Mucosa of gallbladder (tissue), 1 donor: ENCODE measurements at regions not wholly inside any gene's neighbourhood (a gene's known extent, or its start where the extent isn't known, plus 50 kb on each side); places are given as distances from the start of the nearest gene placed in this dataset.
"Not testable (repeated sequence)": the region's sequence is repeated elsewhere in the genome, so short reads cannot be mapped to it uniquely, and the experiment has no call there.

ENCODE experiments used
- DNase-seq: peaks from one replicate; pipeline ENCODE4 v3.0.0-alpha.2; 2020; ENCODE audit warnings: low spot score
- donor health status: DM: no; HTN: no; CAD: no.

DNA sequence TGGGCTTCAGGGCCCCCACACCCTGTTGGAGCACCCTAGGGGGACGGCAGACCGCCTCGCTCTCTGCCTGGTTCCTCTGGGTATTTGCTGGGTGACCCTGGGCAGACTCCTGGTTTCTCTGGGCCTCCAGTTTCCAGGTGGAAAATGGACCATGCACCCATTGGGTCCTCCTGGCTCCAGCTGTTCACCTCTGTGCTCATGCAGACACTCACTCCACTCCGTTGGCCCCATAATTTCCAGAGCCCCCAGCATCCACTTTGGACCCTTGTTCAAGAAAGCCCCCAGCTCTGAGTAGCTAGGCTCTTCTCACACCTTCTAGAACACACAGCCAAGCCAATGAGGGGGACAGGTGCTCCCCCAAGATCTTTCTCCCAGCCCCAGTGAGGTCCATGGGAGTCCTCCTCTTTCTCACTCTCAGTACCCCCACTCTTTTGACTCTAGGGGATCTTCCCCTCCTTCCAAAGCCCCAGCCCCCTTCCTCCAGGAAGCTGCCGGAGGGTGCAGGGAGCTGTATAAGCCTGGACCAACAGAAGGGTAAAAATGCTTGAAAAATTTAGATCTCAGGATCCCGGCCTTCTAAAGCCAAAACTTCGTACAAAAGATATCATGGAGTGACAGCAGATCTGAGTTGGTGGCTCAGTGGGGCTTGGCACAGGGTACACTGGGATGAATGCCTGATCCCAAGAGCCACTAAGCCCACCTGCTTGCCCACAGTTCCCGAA lies 174.8 kb upstream of the RTL1 start:
- DNase-seq = no peak

DNA sequence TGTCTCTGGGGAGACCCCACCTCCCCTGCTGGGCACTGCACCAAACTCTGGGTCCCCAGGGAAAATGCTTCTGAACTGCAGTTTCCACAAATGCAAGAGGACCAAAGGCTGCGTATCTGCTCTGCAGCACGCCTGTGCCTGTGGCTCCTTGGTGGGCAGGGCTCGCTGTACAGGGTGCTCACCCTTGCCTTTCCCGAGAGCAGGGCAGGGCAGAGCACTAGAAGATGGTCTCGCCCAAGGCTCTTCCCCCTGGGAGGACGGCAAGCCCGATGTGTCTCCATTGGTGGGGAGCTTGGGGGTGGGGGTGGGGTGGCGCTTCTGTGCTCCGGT lies 175.3 kb upstream of the RTL1 start:
- no peak for DNase-seq

DNA sequence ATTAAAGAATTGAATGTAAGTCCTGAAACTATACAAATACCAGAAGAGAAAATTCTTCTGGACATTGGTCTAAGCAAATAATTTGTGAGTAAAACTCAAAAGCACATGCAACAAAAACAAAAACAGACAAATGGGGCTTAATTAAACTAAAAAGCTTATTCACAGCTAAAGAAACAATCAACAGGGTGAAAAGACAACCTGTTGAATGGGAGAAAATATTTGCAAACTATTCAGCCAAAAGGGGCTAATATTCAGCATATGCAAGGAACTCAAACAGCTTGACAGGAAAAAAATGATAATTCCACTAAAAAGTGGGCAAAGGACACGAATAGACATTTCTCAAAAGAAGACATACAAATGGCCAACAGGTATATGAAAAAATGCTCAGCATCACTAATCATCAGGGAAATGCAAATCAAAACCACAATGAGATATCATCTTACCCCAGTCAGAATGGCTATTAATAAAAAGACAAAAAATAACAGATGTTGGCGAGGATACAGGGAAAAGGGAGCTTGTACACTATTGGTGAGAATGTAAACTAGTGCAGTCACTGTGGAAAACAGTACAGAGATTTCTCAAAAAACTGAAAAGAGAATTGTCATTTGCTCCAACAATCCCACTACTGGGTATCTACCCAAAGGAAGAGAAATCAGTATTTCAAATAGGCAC lies 177.5 kb upstream of the RTL1 start:
- no peak for DNase-seq

DNA sequence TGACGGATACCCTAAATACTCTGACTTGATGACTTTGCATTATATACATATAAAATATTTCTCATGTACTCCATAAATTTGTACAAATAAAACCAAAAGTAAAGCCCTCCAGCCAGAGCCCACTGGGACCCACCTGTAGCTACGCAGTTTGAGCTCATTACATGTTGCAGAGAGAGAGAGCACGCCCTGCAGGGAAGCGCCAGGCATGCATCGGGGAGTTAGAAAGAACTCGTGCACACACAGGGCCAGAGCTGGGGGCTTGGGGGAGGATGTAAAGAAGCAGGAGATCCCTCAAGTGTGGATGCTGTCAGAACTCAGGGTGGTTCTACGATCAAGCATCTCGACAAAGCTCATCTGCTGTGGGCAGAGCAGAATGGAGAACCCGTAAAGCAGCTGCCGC lies 178.5 kb upstream of the RTL1 start:
- no peak for DNase-seq

DNA sequence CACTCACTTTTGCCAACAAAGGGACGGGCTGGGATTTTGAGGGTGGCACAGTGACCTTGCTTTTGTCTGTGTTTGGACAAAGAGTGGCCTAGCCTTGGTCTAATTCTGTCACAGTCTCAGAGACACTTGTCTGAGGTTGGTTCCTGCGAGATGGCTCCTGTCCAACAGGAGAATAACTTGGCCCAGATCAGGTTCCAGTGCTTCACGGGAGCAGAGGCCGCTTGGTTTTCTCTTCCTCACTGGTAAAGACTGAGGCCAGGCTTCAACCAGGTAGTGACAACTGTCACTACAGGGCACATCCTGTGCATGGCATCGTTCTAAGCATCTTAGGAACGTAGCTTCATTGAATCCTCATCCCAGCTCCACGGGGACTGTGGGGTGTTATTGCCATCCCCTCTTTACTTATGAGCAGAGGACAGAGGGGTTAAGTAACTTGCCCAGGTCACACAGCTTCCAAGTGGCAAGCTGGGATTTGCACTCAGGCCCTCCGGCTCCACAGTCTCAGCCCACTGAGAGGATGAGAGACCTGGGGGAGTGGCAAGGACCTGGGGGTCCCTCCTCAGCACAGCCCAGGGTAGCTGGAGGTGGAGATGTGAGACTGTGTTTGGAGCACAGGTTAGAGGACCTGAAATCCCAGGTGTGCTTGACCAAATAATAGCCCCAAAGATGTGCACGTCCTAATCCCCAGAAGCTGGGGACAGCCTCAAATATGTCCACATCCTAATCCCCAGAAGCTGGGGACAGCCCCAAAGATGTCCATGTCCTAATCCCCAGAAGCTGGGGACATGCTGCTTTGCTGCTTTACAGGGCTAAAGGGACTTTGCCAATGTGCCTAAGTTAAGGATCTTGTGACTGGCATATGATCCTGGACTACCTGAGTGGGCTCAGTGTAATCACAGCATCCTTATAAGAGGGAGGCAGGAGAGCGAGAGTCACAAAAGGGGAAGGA lies 179.2 kb upstream of the RTL1 start:
- DNase-seq = no peak

DNA sequence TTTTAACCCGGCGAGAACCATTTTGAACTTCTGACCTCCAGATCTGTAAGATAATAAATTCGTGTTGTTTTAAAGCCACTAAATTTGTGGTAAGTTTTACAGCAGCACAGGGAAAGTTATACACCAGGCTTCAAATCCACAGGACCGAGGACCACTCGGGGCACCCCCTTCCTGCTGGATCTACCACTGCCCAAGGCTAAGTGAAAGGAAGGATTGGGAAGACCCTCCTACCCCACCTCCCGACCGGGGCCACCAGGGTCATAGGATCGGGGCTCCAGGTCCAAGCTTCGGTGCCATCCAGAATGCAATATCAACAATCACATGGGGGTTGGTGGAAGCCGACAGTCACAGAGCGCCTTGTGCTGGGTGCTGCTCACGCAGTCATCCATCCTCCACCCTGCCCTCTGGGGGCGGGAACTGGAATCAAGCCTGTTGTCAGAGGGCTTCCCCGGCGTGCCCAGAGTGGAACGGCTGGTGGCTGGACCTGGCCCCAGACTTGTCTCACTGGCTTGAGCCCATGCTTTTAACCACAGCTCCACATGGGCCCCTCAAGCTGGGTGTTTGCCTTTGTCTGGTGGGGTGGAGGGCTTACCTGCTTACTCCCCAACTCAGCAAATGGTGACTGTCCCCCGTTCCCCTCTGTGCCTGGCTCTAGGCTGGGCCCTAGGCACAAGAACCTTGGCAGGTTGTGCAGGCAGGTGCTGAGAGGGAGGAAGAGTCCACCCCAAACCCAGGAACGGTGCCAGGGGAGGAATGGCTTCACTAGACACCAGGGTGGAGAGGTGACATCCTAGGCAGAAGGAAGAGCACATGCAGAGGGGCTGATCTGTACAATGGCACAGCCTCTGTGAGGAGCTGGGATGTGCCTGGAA lies 180.3 kb upstream of the RTL1 start:
- DNase-seq = peak; percentile 10

- DNase-seq = no peak
Measured at GRCh38 chr14:101084436-101084826, 180.9 kb upstream of the RTL1 start.

DNA sequence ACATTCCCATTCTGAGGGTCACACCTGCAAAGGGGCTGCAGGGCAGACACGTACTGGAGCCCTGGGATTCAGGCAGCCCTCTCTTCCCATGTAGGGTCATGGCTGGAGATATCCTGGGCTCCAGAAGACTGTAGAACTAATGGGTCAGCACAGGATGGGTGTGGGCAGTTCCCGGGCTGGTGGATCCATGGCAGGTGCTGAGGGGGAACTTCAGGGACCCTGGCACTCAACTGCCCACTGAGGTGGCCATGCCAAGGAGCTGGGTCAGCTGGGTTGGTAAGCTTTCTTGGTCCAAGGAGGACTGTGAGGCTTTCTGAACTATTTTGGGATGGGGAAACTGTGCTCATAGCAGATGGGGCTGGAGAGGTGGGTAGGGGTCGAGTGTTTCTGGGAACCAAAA lies 183.4 kb upstream of the RTL1 start:
- no peak for DNase-seq

DNA sequence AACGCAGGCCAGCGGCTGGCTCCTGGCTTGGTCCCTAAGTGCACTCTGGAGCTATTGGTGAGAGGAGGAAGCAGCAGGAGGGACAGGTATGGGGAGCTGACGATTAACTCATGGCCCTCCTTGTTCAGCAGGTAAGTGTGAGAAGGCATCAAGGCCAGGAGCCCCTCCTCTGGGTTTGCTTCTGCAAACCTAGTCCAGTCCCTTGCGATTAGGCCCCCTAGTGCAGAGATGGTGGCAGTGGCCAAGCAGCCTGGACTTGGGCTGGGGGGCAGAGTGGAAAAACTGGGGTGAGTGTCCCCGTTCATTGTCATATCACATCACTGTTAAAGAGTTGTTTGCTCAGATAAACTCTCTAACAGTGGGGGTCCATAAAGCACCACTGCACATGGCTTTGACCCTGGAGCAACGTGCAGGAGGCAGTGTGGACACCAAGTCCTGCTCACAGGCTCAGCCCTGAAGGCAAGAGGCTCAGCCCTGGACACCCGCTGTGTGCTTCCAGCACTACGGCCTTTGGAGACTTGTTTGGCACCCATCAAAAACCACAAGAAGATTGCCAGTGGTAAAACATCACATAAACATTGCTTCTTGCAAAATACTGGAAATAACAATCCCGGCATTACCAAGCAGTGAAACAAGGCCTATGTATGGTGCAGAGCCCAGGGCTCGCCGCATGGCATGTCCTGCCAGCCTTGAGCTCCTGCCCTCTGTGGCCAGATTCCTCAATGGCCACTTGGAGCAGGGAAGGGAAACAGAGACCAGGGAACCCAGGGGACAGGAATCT lies 184.3 kb upstream of the RTL1 start:
- peak; percentile 9 for DNase-seq

DNA sequence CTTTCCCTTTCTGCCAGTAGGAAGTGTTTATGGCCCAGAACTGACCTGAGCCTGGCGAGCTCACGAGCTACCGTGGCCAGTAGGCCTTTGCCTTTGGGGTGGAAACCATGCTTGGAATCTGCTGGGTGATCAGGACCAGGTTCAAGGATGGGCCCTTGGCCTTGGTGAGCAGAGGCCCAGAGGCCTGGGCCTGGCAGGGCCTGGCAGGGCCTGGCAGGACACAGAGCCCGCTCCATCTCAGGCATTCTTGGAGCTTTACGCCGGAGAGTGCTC lies 184.8 kb upstream of the RTL1 start:
- DNase-seq = no peak

DNA sequence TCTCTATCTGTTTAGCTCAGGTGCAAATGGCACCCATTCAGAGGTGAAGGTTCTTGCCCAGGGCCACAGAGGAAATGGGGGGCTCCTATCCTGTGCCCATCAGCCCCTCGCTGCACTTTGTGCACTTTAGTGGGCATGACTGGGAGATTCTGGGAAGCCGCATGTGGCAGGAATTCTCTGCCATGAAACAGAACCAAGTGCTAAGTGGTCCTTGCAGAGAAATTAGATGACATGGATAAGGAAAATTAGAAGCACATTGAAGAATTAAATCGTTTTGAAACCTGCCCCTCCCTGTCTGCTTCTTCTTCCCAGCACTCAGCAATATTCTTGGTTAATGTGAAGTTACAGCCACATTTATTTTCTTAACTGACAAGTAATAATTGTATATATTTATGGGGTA lies 185.2 kb upstream of the RTL1 start:
- DNase-seq = no peak

DNA sequence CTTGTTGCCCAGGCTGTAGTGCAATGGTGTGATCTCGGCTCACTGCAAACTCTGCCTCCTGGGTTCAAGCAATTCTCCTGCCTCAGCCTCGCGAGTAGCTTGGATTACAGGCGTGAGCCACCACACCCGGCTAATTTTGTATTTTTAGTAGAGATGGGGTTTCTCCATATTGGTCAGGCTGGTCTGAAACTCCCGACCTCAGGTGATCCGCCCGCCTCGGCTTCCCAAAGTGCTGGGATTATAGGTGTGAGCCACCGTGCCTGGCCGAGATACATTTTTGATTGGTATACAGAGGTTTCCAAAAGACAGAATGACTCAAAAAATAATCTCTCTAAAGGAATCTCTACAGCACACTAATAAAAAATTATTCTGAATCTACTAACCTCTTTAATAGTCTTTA lies 187.0 kb upstream of the RTL1 start:
- DNase-seq = not testable (repeated sequence)

DNA sequence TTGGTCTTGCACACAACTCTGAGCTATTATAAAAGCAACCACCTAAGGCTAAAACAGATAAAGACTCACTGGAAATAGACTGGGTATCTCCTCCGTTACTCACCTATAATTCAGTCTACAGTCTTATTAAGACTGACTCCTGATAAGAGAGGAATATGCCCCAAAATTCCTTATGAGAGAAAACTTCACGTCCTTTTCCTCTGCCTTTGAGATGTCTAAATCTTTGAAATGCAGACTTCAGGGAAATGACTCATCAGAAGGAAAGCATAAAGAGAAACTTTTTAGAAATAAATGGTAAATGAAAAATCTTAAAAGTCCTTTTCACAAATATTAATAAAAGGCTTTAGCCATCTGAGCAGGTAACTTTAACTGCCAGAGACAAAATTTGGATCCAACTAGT lies 187.5 kb upstream of the RTL1 start:
- DNase-seq = no peak

GRCh38 chr14:101094916-101095315 lies 191.4 kb upstream of the RTL1 start:
- DNase-seq = not testable (repeated sequence)

DNA sequence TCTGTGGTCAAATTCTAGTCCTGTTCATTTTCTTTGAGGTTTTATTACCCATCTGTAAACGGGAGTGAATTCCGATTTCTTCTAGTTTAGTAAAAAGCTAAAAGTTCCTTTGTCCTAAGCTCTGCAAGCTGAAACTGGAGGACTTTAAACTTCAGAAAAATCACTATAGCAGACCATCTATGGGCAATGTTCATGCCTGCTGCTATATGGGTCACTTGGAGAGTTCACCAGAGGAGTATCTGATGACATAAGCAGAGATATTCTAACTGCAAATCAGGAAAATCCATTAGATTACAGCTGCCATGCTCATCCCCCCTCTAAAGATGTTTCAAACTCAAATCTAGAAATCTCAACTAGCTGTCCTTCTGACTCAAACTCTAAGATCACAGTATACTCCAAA lies 193.0 kb upstream of the RTL1 start:
- DNase-seq = no peak

- no peak for DNase-seq
Measured at GRCh38 chr14:101097109-101097793, 193.7 kb upstream of the RTL1 start.

GRCh38 chr14:101098177-101098576 lies 194.7 kb upstream of the RTL1 start:
- DNase-seq = no peak

GRCh38 chr14:101098641-101099040 lies 195.1 kb upstream of the RTL1 start:
- no peak for DNase-seq

GRCh38 chr14:101101456-101102056 lies 198.0 kb upstream of the RTL1 start:
- no peak for DNase-seq

GRCh38 chr14:101102875-101103274 lies 199.4 kb upstream of the RTL1 start:
- DNase-seq = no peak
